ENCODE measurements at regions not wholly inside any gene's neighbourhood (a gene's known extent, or its start where the extent isn't known, plus 50 kb on each side); places are given as distances from the start of the nearest gene placed in this dataset.

DNA sequence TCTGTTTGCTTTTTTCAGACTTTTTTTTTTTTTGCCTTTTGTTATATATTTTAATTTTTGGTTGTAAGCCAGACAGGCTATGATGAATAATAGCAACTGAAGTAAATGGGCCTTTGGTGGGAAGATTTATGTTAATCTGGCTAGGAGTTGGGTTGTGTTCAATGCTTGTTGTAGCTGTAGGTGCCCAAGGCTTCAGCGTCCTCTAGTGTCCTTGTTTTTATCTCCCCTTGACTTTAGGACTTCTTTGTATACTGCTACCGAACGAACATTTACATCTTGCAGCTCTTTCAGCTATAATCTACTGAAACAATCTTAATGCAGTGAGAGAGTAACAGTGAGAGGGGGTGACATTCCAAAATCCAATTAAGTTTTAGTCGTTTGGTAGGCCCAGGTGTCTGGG lies 848.4 kb upstream of the FBXO33 start:
- no peaks in the 10 kb centered on the region for H3K27me3 Mint-ChIP-seq (ENCODE audit: low read depth)
- Histone ChIP-seq H2BK5ac (ENCODE audit: insufficient read length, low read length) (no peak overlapping the region), H3K9me3 (ENCODE audit: control insufficient read depth, low read depth, low read length) (no peaks in the 10 kb centered on the region), H3K56ac (ENCODE audit: insufficient read length, low read depth, low read length) (no peak overlapping the region), H3K18ac (ENCODE audit: insufficient read length, low read depth, low read length) (no peak overlapping the region), H3K23ac (ENCODE audit: insufficient read length, low read depth, low read length) (no peak overlapping the region), H3T11ph (ENCODE audit: low read length) (no peak overlapping the region), H3K4me1 (ENCODE audit: insufficient read depth, low read length) (no peaks in the 10 kb centered on the region), H2BK120ac (ENCODE audit: low read depth, low read length, poor library complexity, severe bottlenecking) (no peak overlapping the region), H2BK12ac (ENCODE audit: insufficient read length, low read depth, low read length) (no peak overlapping the region), H3K79me1 (ENCODE audit: insufficient read depth, low read depth, low read length, poor library complexity, severe bottlenecking) (no peaks in the 10 kb centered on the region), H3K27ac (ENCODE audit: insufficient read length, low read depth, low read length) (no peak overlapping the region), H3K14ac (ENCODE audit: insufficient read depth, low read length) (no peak overlapping the region), H3K27me3 (ENCODE audit: insufficient read depth, low read length) (no peaks in the 10 kb centered on the region), H2AFZ (ENCODE audit: low read length) (no peak overlapping the region), H2BK20ac (ENCODE audit: low read depth, low read length, poor library complexity, severe bottlenecking) (no peak overlapping the region), H3K23me2 (ENCODE audit: insufficient read length, low read depth, low read length, poor library complexity, severe bottlenecking) (no peaks in the 10 kb centered on the region), H3K79me2 (ENCODE audit: insufficient read depth, low read length) (no peaks in the 10 kb centered on the region), H3K4me2 (ENCODE audit: insufficient read depth, insufficient read length, low read length) (no peak overlapping the region), H4K20me1 (ENCODE audit: control insufficient read depth, insufficient read depth, insufficient read length) (no peaks in the 10 kb centered on the region), H2BK15ac (ENCODE audit: low read depth, low read length) (no peak overlapping the region), H3K4ac (ENCODE audit: low read depth, low read length) (no peak overlapping the region), H4K8ac (replicated peaks; ENCODE audit: insufficient read length, low read depth, low read length) (no peak overlapping the region), H4K5ac (ENCODE audit: insufficient read length, low read depth, low read length) (no peak overlapping the region), H3K9ac (ENCODE audit: extremely low read depth, insufficient read length, low read length) (no peak overlapping the region), H2AK5ac (ENCODE audit: insufficient read length, low read length) (no peak overlapping the region), H4K91ac (ENCODE audit: insufficient read length, low read depth, low read length) (no peak overlapping the region)
- H3K9me3 Mint-ChIP-seq = no peaks in the 10 kb centered on the region
- H3K27ac Mint-ChIP-seq = no peak overlapping the region
- no peaks in the 10 kb centered on the region for H3K4me1 Mint-ChIP-seq
- no CpG with 5 or more reads among the region's 4 CpGs for WGBS (ENCODE audit: extremely low coverage, insufficient read length, low lambda C conversion rate)
- peaks cover 0 to 23% (median 1%) of the 10 kb centered on the region in 3 experiments; a peak in 2 of 7 replicates for H3K36me3 Mint-ChIP-seq (ENCODE audit: insufficient read depth in 1 of 3, low read depth in 3 of 3)
- DNase-seq = no peak
- TF ChIP-seq CTCF (conservative IDR thresholded peaks at IDR 0.05) = no peak; the same call in 2 of the 3 replicates
- no peak overlapping the region for H3K4me3 Mint-ChIP-seq
